HG02943 (cell line): ENCODE measurements at regions not wholly inside any gene's neighbourhood (a gene's known extent, or its start where the extent isn't known, plus 50 kb on each side); places are given as distances from the start of the nearest gene placed in this dataset.
"Not testable (repeated sequence)": the region's sequence is repeated elsewhere in the genome, so short reads cannot be mapped to it uniquely, and the experiment has no call there.

Experiments used
- ATAC-seq: cut with Tn5 transposase; IDR thresholded peaks from one replicate; pipeline ENCODE4 v1.9.1; 2021; ENCODE audit warnings: mild to moderate bottlenecking, low read depth, moderate library complexity; ENCODE audit not compliant: unreplicated experiment

DNA sequence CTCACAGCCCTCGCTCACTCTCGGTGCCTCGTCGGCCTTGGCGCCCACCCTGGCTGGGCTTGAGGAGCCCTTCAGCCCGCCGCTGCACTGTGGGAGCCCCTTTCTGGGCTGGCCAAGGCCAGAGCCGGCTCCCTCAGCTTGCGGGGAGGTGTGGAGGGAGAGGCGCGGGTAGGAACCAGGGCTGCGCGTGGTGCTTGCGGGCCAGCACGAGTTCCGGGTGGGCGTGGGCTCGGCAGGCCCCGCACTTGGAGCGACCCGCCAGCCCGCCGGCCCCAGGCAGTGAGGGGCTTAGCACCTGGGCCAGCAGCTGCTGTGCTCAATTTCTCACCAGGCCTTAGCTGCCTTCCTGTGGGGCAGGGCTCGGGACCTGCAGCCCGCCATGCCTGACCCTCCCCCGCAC lies 202.4 kb upstream of the PRSS16 start:
- ATAC-seq, result not testable (repeated sequence)

DNA sequence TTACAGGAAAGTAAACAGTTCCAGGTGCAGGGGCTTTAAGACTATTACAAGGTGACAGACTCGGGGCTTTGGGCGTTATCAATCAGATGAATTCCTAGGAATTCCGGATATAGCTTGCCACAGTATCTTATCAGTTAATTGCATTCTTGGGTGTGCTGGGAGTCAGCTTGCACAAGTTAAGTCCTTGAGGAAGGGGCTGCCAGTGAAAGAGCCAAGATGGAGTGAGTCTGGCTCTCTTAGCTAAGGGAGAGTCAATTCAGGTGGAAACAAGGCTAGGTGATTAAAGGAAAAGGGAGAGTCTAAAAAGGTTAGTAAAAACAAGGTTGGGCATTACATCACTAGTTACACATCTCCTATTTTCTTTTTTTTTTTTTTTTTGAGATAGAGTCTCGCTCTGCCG lies 199.8 kb upstream of the PRSS16 start:
- ATAC-seq, result not testable (repeated sequence)

- no peak for ATAC-seq
Measured at GRCh38 chr6:27049863-27050781, 197.4 kb upstream of the PRSS16 start.

GRCh38 chr6:27052082-27052730 lies 195.3 kb upstream of the PRSS16 start:
- ATAC-seq, result not testable (repeated sequence)

- ATAC-seq, result no peak
Measured at GRCh38 chr6:27052731-27053082, 194.8 kb upstream of the PRSS16 start.

- no peak for ATAC-seq
Measured at GRCh38 chr6:27053738-27054137, 193.8 kb upstream of the PRSS16 start.

- ATAC-seq, result no peak
Measured at GRCh38 chr6:27056615-27057014, 190.9 kb upstream of the PRSS16 start.

DNA sequence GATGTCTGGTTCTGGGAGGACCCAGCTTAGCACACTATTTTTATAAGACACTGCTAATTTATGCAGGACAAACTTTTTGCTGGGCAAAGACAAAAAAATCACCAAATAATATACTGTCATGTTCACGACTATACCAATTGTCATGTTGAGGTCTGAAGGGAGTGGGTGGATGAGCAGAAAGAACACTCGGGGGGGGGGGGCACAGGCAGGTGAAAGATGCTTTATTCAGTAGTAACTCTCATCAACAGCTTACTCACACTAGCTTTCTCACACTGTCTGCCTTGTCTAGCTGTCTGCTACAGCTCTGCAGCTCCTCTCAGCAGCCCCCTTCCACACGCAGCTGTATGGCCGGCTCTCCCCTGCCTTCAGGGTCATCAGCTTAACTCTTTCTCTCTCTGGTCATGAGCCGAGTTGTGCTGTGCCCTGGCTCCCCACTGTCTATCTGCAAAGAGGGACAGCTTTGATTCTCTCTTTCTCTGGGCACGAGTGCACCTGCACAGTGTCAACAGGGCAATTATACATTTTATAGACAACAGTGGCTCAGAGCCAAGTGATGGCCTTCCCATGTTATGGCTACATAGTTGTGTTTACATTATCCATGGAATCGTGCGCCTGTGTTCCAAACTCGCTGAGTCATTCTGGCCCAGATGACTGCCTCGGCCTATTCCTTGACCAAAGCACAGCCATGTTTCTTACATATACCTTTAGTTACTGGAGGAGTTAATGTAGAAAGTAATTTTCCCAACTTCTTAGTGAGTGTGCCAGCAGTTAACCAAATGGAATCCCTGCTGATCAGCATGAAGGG lies 187.7 kb upstream of the PRSS16 start:
- ATAC-seq, result no peak

DNA sequence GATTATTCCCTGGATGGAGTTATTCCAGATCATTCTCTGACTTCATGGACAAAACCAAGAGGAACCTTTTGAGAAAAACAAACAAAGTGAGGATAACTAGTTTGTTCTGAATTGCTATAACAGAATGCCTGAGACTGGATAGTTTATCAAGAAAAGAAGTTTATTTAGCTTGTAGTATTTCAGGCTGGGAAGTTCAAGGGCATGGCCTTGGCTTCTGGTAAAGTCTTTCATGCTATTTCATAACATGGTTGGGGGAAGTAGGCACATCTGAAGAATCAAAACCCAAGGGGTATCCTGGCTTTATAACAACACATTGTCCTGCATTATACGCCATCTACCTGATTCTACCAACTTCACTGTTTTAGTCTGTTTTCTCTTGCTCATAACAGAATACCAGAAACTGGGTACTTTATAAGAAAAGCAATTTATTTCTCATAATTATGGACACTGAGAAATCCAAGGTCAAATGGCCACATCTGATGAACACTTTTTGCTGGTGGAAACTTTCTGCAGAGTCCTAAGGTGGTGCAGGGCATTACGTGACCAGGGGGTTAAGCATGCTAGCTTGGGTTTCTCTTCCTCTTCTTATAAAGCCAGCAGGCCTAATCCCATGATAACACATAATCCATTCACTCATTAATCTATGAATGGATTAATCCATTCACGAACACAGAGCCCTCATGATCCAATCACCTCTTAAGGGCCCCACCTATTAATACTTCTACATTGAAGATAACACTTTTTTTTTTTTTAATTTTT lies 186.1 kb upstream of the PRSS16 start:
- ATAC-seq, result no peak

DNA sequence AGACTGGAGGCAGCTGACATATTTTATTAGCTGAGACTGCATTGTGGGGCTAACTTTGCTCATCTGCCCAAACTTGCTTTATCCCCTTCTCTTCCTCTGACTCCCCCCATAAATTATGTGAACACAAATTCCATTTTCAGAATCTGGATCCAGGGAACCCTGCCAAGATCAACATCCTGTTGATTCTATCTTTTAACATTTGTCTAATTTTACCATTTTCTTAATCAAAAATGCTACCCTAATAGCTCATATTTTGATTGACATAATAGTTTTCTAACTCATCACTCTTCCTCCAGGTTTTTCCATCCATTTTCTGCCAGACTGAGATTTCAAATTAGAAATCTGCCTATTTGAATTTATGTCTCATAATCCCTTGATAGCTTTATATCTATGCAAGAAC lies 184.7 kb upstream of the PRSS16 start:
- no peak for ATAC-seq

- ATAC-seq, result no peak
Measured at GRCh38 chr6:27065183-27065582, 182.3 kb upstream of the PRSS16 start.

DNA sequence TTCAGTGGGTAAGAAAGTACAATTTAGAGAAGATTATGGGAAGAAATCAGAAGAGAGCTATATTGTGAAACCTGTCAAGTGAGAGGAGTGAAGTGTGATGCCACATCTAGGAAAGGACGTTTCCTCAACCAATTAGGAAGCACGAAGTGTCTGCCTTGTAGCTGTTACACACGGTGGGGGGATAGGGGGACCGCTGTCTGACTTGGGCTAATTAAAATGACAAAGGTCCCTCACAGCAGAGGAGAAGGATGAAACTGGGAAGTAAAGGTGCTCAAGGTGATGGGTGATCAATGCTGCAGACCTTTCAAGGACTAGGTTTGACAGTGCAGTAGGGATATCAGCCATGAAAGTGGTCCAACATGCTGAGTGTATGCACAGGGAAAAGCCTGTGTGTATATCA lies 181.1 kb upstream of the PRSS16 start:
- ATAC-seq, result no peak

DNA sequence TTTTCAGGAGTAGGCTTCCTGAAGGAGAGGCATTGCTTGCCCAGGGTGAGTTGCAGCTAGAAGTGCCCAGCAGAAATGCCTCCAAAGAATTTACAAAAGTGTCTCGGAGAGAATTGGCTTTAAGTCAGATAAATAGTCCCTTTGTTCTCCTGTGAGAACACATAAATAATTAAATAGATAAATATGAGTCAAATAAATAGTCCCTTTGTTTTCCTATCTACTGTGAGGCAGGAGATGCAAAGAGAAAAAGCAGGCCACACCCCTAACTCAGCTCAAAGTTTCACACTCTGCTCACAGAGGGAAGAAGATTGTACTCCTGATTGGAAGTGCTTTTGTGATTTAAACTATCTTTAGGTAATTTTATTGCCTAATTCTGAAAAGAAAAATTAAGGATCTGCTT lies 180.7 kb upstream of the PRSS16 start:
- no peak for ATAC-seq

DNA sequence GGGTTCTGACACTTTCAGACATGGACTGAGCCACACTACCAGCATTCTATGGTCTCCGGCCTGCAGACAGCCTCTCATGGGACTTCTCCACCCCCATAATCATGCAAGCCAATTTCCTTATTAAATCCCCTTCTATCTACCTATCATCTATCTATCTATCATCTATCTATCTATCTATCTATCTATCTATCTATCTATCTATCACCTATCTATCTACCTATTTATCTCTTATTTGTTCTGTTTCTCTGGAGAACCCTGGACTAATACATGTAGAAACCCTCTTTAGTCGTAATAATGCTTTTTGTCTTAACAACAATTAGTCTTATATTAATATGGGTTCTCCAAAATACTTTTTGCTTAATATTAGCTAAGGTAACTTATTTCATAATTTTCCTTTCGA lies 174.1 kb upstream of the PRSS16 start:
- no peak for ATAC-seq

- ATAC-seq, result no peak
Measured at GRCh38 chr6:27076116-27076515, 171.4 kb upstream of the PRSS16 start.

- ATAC-seq, result peak; percentile 67
Measured at GRCh38 chr6:27078734-27079357, 168.7 kb upstream of the PRSS16 start.

GRCh38 chr6:27081188-27081587 lies 166.3 kb upstream of the PRSS16 start:
- ATAC-seq, result no peak

- ATAC-seq, result no peak
Measured at GRCh38 chr6:27081931-27082330, 165.6 kb upstream of the PRSS16 start.

GRCh38 chr6:27088068-27088467 lies 159.4 kb upstream of the PRSS16 start:
- no peak for ATAC-seq
